ENCODE measurements at regions not wholly inside any gene's neighbourhood (a gene's known extent, or its start where the extent isn't known, plus 50 kb on each side); places are given as distances from the start of the nearest gene placed in this dataset.
"Not testable (repeated sequence)": the region's sequence is repeated elsewhere in the genome, so short reads cannot be mapped to it uniquely, and the experiment has no call there.

GRCh38 chr18:30675072-30675471, 367.5 kb downstream of the DSC3 start:
- no peak for ATAC-seq
- TF ChIP-seq ZNF8 (CRISPR knock-in tag; IDR thresholded peaks at IDR 0.05) (no peak), GLIS3 (CRISPR knock-in tag; IDR thresholded peaks at IDR 0.05) (no peak), ZFP3 (CRISPR knock-in tag; IDR thresholded peaks at IDR 0.05) (no peak), ISL1 (CRISPR knock-in tag; IDR thresholded peaks at IDR 0.05) (no peak), ESRRG (CRISPR knock-in tag; IDR thresholded peaks at IDR 0.05) (no peak), BACH2 (CRISPR knock-in tag; IDR thresholded peaks at IDR 0.05; ENCODE audit: borderline replicate concordance) (no peak)

DNA sequence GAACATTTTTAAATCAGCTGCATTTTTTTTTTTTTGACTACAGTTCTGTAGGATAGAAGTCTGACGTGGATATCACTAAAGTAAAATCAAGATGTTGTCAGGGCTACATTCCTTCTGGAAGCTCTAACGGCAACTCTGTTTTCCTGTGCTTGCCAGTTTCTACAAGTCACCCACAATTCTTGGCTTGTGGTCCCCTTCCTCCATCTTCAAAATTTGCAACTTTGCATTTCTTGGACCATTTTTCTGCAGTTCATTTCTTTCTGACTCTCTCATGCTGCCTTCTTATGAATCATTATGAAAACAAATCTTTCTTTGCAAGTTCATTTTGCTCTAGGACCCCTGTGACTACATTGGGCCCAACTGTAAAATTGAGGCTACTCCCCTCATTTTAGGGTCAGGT, 367.9 kb downstream of the DSC3 start:
- no peak for ATAC-seq
- TF ChIP-seq BACH2 (CRISPR knock-in tag; IDR thresholded peaks at IDR 0.05; ENCODE audit: borderline replicate concordance): no peak
- TF ChIP-seq OSR1 (CRISPR knock-in tag; IDR thresholded peaks at IDR 0.05): no peak
- TF ChIP-seq, protein P1, sequence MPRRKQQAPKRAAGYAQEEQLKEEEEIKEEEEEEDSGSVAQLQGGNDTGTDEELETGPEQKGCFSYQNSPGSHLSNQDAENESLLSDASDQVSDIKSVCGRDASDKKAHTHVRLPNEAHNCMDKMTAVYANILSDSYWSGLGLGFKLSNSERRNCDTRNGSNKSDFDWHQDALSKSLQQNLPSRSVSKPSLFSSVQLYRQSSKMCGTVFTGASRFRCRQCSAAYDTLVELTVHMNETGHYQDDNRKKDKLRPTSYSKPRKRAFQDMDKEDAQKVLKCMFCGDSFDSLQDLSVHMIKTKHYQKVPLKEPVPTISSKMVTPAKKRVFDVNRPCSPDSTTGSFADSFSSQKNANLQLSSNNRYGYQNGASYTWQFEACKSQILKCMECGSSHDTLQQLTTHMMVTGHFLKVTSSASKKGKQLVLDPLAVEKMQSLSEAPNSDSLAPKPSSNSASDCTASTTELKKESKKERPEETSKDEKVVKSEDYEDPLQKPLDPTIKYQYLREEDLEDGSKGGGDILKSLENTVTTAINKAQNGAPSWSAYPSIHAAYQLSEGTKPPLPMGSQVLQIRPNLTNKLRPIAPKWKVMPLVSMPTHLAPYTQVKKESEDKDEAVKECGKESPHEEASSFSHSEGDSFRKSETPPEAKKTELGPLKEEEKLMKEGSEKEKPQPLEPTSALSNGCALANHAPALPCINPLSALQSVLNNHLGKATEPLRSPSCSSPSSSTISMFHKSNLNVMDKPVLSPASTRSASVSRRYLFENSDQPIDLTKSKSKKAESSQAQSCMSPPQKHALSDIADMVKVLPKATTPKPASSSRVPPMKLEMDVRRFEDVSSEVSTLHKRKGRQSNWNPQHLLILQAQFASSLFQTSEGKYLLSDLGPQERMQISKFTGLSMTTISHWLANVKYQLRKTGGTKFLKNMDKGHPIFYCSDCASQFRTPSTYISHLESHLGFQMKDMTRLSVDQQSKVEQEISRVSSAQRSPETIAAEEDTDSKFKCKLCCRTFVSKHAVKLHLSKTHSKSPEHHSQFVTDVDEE (CRISPR knock-in tag; IDR thresholded peaks at IDR 0.05): no peak
- TF ChIP-seq ZFP3 (CRISPR knock-in tag; IDR thresholded peaks at IDR 0.05): no peak
- TF ChIP-seq ZNF565 (CRISPR knock-in tag; conservative IDR thresholded peaks at IDR 0.05; ENCODE audit: low read depth): no peak
- TF ChIP-seq, protein P2, sequence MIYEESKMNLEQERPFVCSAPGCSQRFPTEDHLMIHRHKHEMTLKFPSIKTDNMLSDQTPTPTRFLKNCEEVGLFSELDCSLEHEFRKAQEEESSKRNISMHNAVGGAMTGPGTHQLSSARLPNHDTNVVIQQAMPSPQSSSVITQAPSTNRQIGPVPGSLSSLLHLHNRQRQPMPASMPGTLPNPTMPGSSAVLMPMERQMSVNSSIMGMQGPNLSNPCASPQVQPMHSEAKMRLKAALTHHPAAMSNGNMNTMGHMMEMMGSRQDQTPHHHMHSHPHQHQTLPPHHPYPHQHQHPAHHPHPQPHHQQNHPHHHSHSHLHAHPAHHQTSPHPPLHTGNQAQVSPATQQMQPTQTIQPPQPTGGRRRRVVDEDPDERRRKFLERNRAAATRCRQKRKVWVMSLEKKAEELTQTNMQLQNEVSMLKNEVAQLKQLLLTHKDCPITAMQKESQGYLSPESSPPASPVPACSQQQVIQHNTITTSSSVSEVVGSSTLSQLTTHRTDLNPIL (CRISPR knock-in tag; IDR thresholded peaks at IDR 0.05; ENCODE audit: low read depth): no peak
- TF ChIP-seq TCF4 (CRISPR knock-in tag; IDR thresholded peaks at IDR 0.05; ENCODE audit: borderline replicate concordance): no peak

GRCh38 chr18:30672439-30672838, 370.1 kb downstream of the DSC3 start:
- ATAC-seq: not testable (repeated sequence)

DNA sequence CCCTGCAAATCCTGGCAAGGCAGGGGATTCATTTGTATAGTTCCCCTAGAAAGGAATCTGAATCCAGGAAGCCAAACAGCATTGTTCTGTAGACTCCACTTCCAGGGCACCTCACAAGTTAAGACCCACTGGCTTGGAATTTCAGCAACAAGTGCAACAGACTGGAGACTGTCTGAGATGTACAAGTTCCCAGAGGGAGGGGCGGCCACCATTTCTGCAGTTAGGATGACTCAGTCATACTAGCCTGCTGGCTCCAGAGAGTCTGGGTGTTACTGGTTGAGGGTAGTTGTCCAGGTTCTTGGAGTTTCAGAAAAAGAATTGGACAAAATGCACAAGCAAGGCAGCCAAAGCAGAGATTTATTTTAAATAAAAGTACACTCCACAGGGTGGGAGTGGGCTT, 384.2 kb downstream of the DSC3 start:
- TF ChIP-seq SNAI2 (CRISPR knock-in tag; IDR thresholded peaks at IDR 0.05) (no peak), PPARA (CRISPR knock-in tag; IDR thresholded peaks at IDR 0.05; ENCODE audit: borderline replicate concordance) (no peak), CSRNP3 (CRISPR knock-in tag; IDR thresholded peaks at IDR 0.05) (no peak), RARB (CRISPR knock-in tag; IDR thresholded peaks at IDR 0.05) (no peak), ESRRG (CRISPR knock-in tag; IDR thresholded peaks at IDR 0.05) (no peak), TOX (CRISPR knock-in tag; IDR thresholded peaks at IDR 0.05; ENCODE audit: borderline replicate concordance) (no peak), ZC3H10 (CRISPR knock-in tag; IDR thresholded peaks at IDR 0.05) (no peak), ZFP3 (CRISPR knock-in tag; IDR thresholded peaks at IDR 0.05) (no peak), CSDC2 (CRISPR knock-in tag; IDR thresholded peaks at IDR 0.05) (no peak)
- TF ChIP-seq, protein P2 (CRISPR knock-in tag; IDR thresholded peaks at IDR 0.05; ENCODE audit: low read depth): no peak
- TF ChIP-seq, protein P3, sequence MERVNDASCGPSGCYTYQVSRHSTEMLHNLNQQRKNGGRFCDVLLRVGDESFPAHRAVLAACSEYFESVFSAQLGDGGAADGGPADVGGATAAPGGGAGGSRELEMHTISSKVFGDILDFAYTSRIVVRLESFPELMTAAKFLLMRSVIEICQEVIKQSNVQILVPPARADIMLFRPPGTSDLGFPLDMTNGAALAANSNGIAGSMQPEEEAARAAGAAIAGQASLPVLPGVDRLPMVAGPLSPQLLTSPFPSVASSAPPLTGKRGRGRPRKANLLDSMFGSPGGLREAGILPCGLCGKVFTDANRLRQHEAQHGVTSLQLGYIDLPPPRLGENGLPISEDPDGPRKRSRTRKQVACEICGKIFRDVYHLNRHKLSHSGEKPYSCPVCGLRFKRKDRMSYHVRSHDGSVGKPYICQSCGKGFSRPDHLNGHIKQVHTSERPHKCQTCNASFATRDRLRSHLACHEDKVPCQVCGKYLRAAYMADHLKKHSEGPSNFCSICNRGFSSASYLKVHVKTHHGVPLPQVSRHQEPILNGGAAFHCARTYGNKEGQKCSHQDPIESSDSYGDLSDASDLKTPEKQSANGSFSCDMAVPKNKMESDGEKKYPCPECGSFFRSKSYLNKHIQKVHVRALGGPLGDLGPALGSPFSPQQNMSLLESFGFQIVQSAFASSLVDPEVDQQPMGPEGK (CRISPR knock-in tag; IDR thresholded peaks at IDR 0.05; ENCODE audit: borderline replicate concordance): no peak
- ATAC-seq: no peak

DNA sequence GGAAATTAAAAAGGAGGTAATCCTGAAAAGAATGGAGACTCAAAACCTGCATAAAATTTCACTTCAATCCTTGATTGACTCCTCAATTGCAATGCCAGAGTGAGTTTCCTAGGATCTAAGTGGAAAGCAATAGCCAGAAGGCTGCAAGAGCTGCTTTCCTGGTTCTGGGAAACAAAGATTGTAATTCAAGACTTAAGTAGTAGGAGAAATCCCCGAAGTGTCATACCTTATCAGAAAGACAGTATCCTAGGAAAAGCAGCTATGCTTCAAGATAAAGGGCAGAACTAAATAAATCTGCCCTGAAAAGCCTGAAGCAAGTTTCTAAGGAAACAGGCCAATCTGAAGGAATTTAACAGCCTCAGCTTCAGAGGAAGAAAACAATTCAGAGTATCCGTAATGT, 390.2 kb downstream of the DSC3 start:
- no peak for ATAC-seq
- TF ChIP-seq ZNF70 (CRISPR knock-in tag; IDR thresholded peaks at IDR 0.05) (no peak), SNAI2 (CRISPR knock-in tag; IDR thresholded peaks at IDR 0.05) (no peak), ESRRG (CRISPR knock-in tag; IDR thresholded peaks at IDR 0.05) (no peak), RARB (CRISPR knock-in tag; IDR thresholded peaks at IDR 0.05) (no peak), ZFP30 (CRISPR knock-in tag; IDR thresholded peaks at IDR 0.05) (no peak), OSR1 (CRISPR knock-in tag; IDR thresholded peaks at IDR 0.05) (no peak), ZC3H10 (CRISPR knock-in tag; IDR thresholded peaks at IDR 0.05) (no peak), TCF4 (CRISPR knock-in tag; IDR thresholded peaks at IDR 0.05; ENCODE audit: borderline replicate concordance) (no peak), ZNF565 (CRISPR knock-in tag; conservative IDR thresholded peaks at IDR 0.05; ENCODE audit: low read depth) (no peak), TOX (CRISPR knock-in tag; IDR thresholded peaks at IDR 0.05; ENCODE audit: borderline replicate concordance) (no peak), PPARA (CRISPR knock-in tag; IDR thresholded peaks at IDR 0.05; ENCODE audit: borderline replicate concordance) (no peak), CSDC2 (CRISPR knock-in tag; IDR thresholded peaks at IDR 0.05) (no peak)
- TF ChIP-seq, protein P1 (CRISPR knock-in tag; IDR thresholded peaks at IDR 0.05): no peak

Measured in SK-N-SH treated with all-trans-retinoic acid at 6 μM for 48 hours (cell line).